CD4-positive, alpha-beta T cell (primary cell): ENCODE measurements at regions not wholly inside any gene's neighbourhood (a gene's known extent, or its start where the extent isn't known, plus 50 kb on each side); places are given as distances from the start of the nearest gene placed in this dataset.

ENCODE experiments used
- ATAC-seq: fragments of 200-7000 bp; cut with Tn5 transposase; one replicate; pipeline ENCODE4 v1.10.0; 2022; ENCODE audit warnings: mild to moderate bottlenecking; ENCODE audit not compliant: poor library complexity
- CTCF ChIA-PET: fragments of 350-600 bp; sonication (Branson Sonifier 250); formaldehyde crosslinking; loops from one replicate; lab custom pipeline; 2021; ENCODE audit warnings: antibody characterized with exemption, inconsistent platforms; lab: Charles Lee
- POLR2A ChIA-PET: fragments of 350-600 bp; sonication (Branson Sonifier 250); formaldehyde crosslinking; loops from one replicate; lab custom pipeline; 2021; ENCODE audit warnings: antibody characterized with exemption, inconsistent platforms; lab: Charles Lee
- DNase-seq, 14 experiments: peaks; one replicate each; pipeline ENCODE4 v3.0.0-alpha.2; 2013 to 2020; ENCODE audit warnings: mixed read lengths in 2 of 14
- H3K27ac ChIP-seq, 2 donors: one replicate each; pipeline versions ENCODE4 v1.5.1 to v1.7.0; 2013; ENCODE audit warnings: low read length in 2 of 2, low read depth in 1 of 2, mild to moderate bottlenecking in 1 of 2
- H3K27me3 ChIP-seq, 2 experiments: 1 replicate in 1 of 2; 2 replicates in 1 of 2; pipeline versions ENCODE4 v1.6.1 to v1.7.0; 2013; ENCODE audit warnings: low read length in 2 of 2, control low read depth in 1 of 2, mild to moderate bottlenecking in 1 of 2, moderate library complexity in 1 of 2; ENCODE audit not compliant: insufficient read depth in 2 of 2, control insufficient read depth in 1 of 2
- H3K36me3 ChIP-seq: one replicate; pipeline ENCODE4 v1.6.1; 2013; ENCODE audit warnings: low read length, control low read depth; ENCODE audit not compliant: insufficient read depth
- H3K4me1 ChIP-seq: one replicate; pipeline ENCODE4 v1.6.1; 2013; ENCODE audit warnings: low read length, control low read depth; ENCODE audit not compliant: insufficient read depth
- H3K4me3 ChIP-seq: one replicate; pipeline ENCODE4 v1.5.1; 2013; ENCODE audit warnings: mild to moderate bottlenecking, low read length, moderate library complexity
- H3K9me3 ChIP-seq, 2 experiments: 1 replicate in 1 of 2; 2 replicates in 1 of 2; pipeline versions ENCODE4 v1.6.1 to v1.7.0; 2013; ENCODE audit warnings: low read length in 2 of 2, mild to moderate bottlenecking in 2 of 2, control low read depth in 1 of 2, moderate library complexity in 1 of 2; ENCODE audit not compliant: control insufficient read depth in 1 of 2, insufficient read depth in 1 of 2
- H3K27ac Mint-ChIP-seq: one replicate; pipeline ENCODE4 v1.8.0; 2020; ENCODE audit warnings: mixed read lengths
- H3K27me3 Mint-ChIP-seq: one replicate; pipeline ENCODE4 v1.8.0; 2021; ENCODE audit warnings: mixed read lengths
- H3K36me3 Mint-ChIP-seq: one replicate; pipeline ENCODE4 v1.8.0; 2021; ENCODE audit warnings: low read depth, mixed read lengths
- H3K4me1 Mint-ChIP-seq: one replicate; pipeline ENCODE4 v1.8.0; 2021; ENCODE audit warnings: low read depth, mixed read lengths
- H3K4me3 Mint-ChIP-seq: one replicate; pipeline ENCODE4 v1.8.0; 2020; ENCODE audit warnings: mild to moderate bottlenecking, mixed read lengths
- H3K9me3 Mint-ChIP-seq: one replicate; pipeline ENCODE4 v1.8.0; 2020; ENCODE audit warnings: mixed read lengths
- intact Hi-C, 2 experiments: fragments of 100-400 bp; cut with DNase I in 1 of 2; cut with micrococcal nuclease in 1 of 2; formaldehyde crosslinking; loops; one replicate each; pipeline versions ENCODE4 v1.15.1 to v1.9.0; 2023 to 2025; cut with DNase I, micrococcal nuclease
- TF ChIP-seq, protein P1 (sequence below): fragments of 200-600 bp; IDR thresholded peaks from one replicate; pipeline ENCODE4 v1.8.0; 2022; ENCODE audit warnings: antibody characterized with exemption, mild to moderate bottlenecking

DNA sequence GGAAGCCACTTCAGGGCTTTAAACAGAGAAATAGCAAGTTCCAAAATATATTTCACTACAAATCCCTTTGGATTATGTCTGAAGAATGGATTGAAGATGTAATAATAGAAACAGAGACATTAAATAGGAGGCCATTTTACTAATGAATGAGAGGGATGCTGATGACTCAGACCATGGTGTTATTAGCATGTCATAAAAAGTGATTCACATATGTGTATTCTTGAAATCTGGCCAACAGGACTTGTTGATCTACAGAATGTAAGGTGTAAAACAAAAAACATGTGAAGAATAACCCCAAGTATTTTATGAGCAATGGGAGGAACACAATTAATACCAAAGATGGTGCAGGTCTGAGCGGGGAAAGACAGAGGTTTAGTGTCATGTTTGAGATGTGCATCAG, 873.7 kb downstream of the SLITRK5 start:
- no peak overlapping the region for H3K4me3 Mint-ChIP-seq
- H3K9me3 ChIP-seq, result peaks cover 0 to 6% of the 10 kb centered on the region in 2 experiments
- ChIA-PET POLR2A (no interaction called here), CTCF (no interaction called here)
- ATAC-seq, result no peak
- H3K27me3 Mint-ChIP-seq, result no peaks in the 10 kb centered on the region
- no peaks in the 10 kb centered on the region for H3K4me1 ChIP-seq
- no peak overlapping the region for H3K4me3 ChIP-seq
- no peak overlapping the region for H3K27ac Mint-ChIP-seq
- no peaks in the 10 kb centered on the region for H3K4me1 Mint-ChIP-seq
- no peaks in the 10 kb centered on the region for H3K36me3 ChIP-seq
- DNase-seq, result no peak
- H3K27me3 ChIP-seq, result no peaks in the 10 kb centered on the region
- H3K9me3 Mint-ChIP-seq, result peaks cover 5% of the 10 kb centered on the region
- no peaks in the 10 kb centered on the region for H3K36me3 Mint-ChIP-seq
- intact Hi-C loops, result no loop called here
- TF ChIP-seq, protein P1, sequence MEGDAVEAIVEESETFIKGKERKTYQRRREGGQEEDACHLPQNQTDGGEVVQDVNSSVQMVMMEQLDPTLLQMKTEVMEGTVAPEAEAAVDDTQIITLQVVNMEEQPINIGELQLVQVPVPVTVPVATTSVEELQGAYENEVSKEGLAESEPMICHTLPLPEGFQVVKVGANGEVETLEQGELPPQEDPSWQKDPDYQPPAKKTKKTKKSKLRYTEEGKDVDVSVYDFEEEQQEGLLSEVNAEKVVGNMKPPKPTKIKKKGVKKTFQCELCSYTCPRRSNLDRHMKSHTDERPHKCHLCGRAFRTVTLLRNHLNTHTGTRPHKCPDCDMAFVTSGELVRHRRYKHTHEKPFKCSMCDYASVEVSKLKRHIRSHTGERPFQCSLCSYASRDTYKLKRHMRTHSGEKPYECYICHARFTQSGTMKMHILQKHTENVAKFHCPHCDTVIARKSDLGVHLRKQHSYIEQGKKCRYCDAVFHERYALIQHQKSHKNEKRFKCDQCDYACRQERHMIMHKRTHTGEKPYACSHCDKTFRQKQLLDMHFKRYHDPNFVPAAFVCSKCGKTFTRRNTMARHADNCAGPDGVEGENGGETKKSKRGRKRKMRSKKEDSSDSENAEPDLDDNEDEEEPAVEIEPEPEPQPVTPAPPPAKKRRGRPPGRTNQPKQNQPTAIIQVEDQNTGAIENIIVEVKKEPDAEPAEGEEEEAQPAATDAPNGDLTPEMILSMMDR, result no peak
- H3K27ac ChIP-seq, result no peak overlapping the region

DNA sequence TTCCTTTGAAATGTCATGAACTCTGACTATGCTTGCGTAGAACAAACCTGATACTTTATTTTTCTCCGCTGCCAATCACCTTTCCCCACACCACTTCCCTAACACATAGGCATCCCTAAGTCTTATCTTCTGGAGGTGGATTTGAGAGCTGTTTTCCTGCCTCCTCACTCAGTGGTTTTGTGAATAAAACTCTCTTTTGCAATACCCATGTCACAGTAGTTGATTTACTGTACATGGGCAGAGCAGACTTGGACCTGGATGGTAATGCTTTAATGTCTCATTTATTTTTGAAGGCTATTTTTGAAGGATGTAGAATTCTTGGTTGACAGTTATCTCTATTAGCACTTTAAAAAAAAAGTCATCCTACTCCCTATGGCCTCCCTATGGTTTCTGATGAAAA, 881.8 kb downstream of the SLITRK5 start:
- intact Hi-C loops, result no loop called here
- H3K27me3 Mint-ChIP-seq, result no peaks in the 10 kb centered on the region
- no peaks in the 10 kb centered on the region for H3K36me3 ChIP-seq
- H3K9me3 ChIP-seq, result no peaks in the 10 kb centered on the region
- H3K27ac ChIP-seq, result no peak overlapping the region
- no peak for ATAC-seq
- POLR2A ChIA-PET, result no interaction called here
- no peak overlapping the region for H3K4me3 Mint-ChIP-seq
- no peaks in the 10 kb centered on the region for H3K27me3 ChIP-seq
- no peak for DNase-seq
- no peaks in the 10 kb centered on the region for H3K36me3 Mint-ChIP-seq
- peaks cover 6% of the 10 kb centered on the region for H3K9me3 Mint-ChIP-seq
- TF ChIP-seq, protein P1, result no peak
- H3K4me1 Mint-ChIP-seq, result peaks cover 6% of the 10 kb centered on the region
- no peaks in the 10 kb centered on the region for H3K4me1 ChIP-seq
- H3K27ac Mint-ChIP-seq, result no peak overlapping the region
- H3K4me3 ChIP-seq, result no peak overlapping the region
- CTCF ChIA-PET, result no interaction called here

GRCh38 chr13:88565566-88565965, 894.4 kb downstream of the SLITRK5 start:
- no peak overlapping the region for H3K4me3 ChIP-seq
- H3K27ac ChIP-seq, result no peak overlapping the region
- ChIA-PET CTCF (no interaction called here), POLR2A (no interaction called here)
- DNase-seq, result no peak
- H3K9me3 Mint-ChIP-seq, result no peaks in the 10 kb centered on the region
- ATAC-seq, result no peak
- H3K27me3 Mint-ChIP-seq, result no peaks in the 10 kb centered on the region
- peaks cover 0 to 9% of the 10 kb centered on the region in 2 experiments for H3K9me3 ChIP-seq
- H3K27ac Mint-ChIP-seq, result no peak overlapping the region
- no peaks in the 10 kb centered on the region for H3K36me3 ChIP-seq
- H3K4me1 Mint-ChIP-seq, result no peaks in the 10 kb centered on the region
- intact Hi-C loops, result no loop called here
- H3K27me3 ChIP-seq, result no peaks in the 10 kb centered on the region
- TF ChIP-seq, protein P1, result no peak
- H3K36me3 Mint-ChIP-seq, result no peaks in the 10 kb centered on the region
- H3K4me1 ChIP-seq, result no peaks in the 10 kb centered on the region
- no peak overlapping the region for H3K4me3 Mint-ChIP-seq
